NCI-H1436 treated with DMSO at 0.1 percent for 48 hours (cell line): ENCODE measurements at regions not wholly inside any gene's neighbourhood (a gene's known extent, or its start where the extent isn't known, plus 50 kb on each side); places are given as distances from the start of the nearest gene placed in this dataset.
"Not testable (repeated sequence)": the region's sequence is repeated elsewhere in the genome, so short reads cannot be mapped to it uniquely, and the experiment has no call there.

ENCODE experiments used
- DNase-seq: peaks from one replicate; lab custom pipeline; 2025; lab: John Stamatoyannopoulos, UW

DNA sequence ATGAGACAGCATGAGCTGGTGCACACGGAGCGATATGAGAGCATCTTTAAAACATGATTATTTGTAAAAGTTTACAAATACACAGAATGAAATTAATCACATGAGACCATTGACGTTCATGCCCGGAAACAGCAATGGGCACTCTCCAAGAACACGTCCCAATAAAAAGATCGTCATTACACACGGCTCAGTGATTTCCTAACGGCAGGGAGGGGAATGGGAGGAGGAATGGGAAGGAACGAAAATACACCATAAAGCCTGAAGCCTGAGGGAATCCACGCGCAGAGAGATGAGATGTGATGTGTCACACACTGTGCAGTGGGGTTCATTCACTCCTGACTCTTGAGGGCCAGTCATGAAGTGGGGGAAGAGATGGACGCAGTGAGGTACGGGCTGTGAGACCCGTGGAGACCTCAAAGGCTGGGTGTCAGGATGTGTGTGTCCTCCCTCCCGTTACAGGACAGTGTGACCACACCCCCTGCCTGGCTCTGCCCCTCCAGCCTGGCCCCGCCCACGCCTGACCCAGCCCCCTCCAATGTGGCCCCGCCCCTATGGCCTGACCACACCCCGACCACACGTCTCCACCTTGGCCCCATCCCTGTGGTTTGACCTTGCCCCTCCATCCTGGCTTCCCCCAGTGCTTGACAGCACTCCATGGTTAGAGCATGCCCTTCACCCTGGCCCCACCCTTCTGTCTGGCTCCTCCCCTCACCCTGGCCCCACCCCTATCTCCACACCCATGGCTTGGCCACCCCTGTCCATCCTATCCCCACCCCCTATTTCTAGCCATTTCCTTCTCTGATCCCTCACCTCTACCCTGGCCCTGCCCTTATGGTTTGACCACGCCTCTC lies 270.5 kb upstream of the SFSWAP start:
- DNase-seq, result not testable (repeated sequence)

GRCh38 chr12:131441060-131441396 lies 269.9 kb upstream of the SFSWAP start:
- DNase-seq, result no peak

DNA sequence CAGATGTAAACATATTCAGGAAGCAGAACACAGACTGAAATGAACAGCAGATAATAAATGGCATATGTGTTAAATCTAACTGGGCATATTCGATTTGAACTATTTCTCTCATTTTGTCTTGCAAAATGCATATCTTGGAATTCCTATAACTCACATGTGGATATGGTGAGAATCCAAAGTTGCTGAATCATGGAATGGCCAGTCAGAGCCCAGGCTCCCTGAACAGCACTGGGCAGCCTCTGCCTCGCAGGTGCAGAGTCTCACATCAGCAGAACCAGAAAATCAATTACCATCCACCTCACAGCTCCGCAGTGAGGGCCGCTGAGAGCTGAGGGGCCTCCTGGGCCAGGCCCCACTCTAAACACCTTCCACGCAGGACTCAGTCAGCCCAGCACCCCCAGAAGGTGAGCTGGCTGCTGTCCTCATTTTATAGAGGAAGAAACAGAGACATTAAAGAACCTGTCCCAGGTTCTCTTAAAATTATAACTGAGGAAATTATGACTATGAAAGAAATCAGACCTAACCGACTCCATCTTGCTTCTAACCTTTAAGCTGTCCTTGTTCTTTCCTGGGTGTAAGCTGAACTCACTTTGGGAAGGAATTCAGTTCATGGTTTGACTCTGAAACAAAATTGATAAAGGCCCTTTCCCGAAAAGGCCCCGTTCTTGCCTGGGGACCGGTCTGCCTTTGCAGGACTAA lies 269.1 kb upstream of the SFSWAP start:
- no peak for DNase-seq

DNA sequence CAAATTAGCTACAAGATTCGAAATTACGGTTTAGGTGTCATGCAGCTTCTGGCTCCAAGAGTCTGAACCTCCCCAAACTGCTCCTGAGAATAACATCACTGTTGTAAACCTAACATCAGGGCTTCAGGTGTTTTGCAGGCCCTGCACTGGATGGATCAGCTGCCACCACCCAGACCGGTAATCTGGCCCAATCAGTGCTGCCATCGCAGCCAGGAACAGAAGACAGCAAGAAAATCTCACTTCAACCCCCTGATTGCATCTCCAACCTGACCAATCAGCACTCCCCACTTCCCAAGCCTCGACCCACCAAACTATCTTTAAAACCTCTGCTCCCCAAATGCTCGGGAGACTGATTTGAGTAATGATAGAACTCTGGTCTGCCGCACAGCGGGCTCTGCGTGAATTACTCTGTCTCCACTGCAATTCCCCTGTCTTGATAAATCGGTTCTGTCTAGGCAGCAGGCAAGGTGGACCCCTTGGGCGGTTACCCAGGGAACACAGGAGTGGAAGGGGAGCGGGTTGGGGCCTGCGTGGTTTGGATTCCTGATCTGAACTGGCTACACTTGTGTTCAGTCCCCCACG lies 268.5 kb upstream of the SFSWAP start:
- DNase-seq, result no peak

GRCh38 chr12:131443019-131444000 lies 267.6 kb upstream of the SFSWAP start:
- no peak for DNase-seq

DNA sequence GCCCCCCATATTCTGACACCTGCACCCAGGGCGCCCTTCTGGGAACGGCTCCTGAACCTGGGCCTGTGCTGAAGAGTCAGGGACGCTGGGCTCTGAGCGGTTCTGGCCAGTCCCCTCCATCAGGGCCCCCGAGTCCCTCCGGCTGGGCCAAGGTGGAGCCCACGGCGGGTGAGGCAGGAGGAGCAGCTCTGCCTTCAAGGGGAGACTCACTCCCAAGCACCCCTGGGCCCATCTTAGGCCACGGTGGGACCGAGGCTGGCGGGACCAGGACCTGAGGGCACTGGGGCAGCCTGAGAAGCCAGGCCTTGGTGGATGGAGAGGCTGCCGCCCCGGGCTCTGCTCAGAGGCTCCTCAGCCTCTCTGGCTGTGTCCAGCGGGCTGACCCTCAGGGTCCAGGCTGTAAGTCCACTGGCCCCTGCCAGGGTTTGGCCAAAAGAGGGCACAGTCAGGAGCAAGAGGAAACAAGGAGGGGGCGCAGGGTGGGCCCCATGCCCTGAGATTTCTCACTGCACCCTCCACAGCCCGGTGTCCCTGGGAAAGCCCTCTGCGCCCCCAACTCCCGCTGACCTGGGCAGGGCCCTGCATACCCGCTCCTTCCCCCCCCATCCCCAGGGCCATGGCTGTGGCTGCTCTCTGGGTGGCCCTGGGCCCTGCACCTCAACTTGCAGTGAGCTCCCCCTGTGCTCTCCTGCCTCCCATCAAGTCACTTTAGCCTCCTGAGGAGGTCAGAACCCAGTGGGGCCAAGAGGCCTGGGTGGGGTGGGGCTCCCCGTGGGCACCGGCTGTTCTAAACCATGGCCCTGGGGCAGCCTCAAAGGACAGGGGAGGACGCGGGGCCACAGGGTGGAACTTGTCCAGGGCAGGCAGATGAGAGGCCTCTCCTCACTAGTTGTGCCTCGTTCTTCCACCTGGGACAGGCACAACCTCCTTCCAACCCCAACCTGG lies 266.4 kb upstream of the SFSWAP start:
- no peak for DNase-seq

GRCh38 chr12:131445184-131445774 lies 265.6 kb upstream of the SFSWAP start:
- no peak for DNase-seq

DNA sequence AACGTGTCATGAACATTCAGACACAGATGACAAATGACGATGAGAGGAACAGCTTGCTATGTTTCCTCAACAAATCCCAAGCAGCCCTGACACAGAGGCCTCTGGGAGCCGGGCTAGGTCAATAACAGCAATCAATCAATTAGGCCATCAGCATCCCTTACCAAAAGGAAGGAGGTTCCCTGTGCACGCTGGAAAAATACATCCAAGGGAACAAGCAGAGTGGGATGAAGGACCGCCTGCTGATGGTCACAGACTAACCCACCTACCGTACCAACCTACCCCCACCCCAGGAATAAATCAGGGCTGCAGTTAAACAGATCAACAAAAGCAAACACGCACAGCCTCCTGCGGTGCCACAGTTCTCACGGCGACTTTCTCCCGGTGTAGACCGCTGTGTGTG lies 265.1 kb upstream of the SFSWAP start:
- no peak for DNase-seq

GRCh38 chr12:131447636-131448035 lies 263.3 kb upstream of the SFSWAP start:
- not testable (repeated sequence) for DNase-seq

GRCh38 chr12:131448254-131448795 lies 262.6 kb upstream of the SFSWAP start:
- DNase-seq, result no peak

GRCh38 chr12:131449027-131449426 lies 261.9 kb upstream of the SFSWAP start:
- no peak for DNase-seq

- DNase-seq, result no peak
These were observed 258.4 kb upstream of the SFSWAP start for GRCh38 chr12:131452444-131452860.

- no peak for DNase-seq
These were observed 256.3 kb upstream of the SFSWAP start for GRCh38 chr12:131454418-131455217.

DNA sequence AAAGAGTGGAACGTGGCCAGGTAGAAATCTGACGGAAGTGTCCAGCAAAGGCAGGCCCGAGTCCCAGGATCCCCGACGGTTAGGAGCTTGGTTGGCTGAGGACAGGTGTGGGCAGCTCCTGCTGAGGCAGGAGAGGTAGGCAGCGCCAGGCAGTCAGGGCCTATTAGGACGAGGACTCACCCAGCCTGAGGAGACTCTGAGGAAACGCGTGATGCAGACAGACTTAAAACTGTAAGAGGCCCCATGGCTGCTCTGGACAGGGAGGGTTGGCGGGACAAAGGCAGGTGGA lies 255.7 kb upstream of the SFSWAP start:
- no peak for DNase-seq

- DNase-seq, result no peak
These were observed 255.2 kb upstream of the SFSWAP start for GRCh38 chr12:131455581-131456110.

GRCh38 chr12:131456301-131457027 lies 254.4 kb upstream of the SFSWAP start:
- no peak for DNase-seq

- no peak for DNase-seq
These were observed 253.9 kb upstream of the SFSWAP start for GRCh38 chr12:131457028-131457310.

DNA sequence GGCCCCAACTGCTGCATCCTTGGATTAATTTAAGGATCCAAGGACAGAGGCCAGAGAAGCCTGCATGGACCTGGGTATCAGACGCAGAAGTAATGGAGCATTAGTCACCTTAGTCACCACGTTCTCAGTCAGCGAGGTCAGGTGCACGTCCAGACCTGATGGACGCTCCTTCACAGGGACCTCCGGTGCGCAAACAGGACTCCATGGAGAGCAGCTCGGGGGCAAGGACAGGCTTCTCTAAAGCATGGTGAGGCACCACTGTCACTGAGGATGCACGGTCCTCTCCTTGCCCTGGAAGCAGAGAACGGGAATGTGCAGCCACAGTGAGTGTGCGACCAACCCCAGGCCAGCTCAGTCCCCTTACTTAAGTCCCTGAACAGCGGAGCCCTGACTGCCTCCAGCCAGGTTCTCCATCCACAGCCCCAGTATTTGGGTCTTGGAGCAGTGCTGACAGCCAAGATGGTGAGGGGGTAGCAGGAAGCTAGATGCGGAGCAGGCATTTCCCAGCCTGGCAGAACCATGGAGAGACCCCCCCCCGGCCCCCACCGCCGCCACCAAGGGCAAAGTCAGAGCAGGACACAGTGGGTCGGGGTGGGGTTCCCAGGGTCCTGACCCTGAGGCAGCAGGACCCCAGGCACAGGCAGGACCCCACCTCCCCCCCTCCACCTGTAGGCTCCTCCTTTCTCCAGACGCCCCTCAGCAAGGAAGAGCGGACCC lies 253.4 kb upstream of the SFSWAP start:
- DNase-seq, result no peak
